HG03439 (cell line): ENCODE measurements at regions not wholly inside any gene's neighbourhood (a gene's known extent, or its start where the extent isn't known, plus 50 kb on each side); places are given as distances from the start of the nearest gene placed in this dataset.
"Not testable (repeated sequence)": the region's sequence is repeated elsewhere in the genome, so short reads cannot be mapped to it uniquely, and the experiment has no call there.

Source experiments
- ATAC-seq: cut with Tn5 transposase; IDR thresholded peaks from one replicate; pipeline ENCODE4 v1.9.1; 2021; ENCODE audit warnings: mild to moderate bottlenecking, moderate library complexity; ENCODE audit not compliant: unreplicated experiment

DNA sequence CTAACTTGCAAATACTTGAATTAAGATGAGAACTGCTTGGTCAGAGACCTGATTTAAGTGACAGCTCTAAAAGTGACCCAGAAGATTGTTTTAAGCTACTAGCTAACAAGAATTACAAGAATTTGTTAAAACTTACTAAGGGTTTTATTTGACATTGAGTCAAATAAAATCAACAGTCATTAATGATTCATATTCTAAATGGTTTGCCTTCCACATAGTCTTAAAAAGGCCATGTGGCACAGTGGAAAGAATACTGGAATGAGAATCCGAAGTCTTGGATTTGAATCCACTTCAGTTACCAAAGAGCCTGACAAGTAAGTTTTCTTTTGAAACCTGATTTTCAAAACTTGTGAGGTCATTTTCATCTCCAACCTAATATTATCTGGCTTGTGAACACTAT, 489.3 kb downstream of the ADCYAP1 start:
- no peak for ATAC-seq

DNA sequence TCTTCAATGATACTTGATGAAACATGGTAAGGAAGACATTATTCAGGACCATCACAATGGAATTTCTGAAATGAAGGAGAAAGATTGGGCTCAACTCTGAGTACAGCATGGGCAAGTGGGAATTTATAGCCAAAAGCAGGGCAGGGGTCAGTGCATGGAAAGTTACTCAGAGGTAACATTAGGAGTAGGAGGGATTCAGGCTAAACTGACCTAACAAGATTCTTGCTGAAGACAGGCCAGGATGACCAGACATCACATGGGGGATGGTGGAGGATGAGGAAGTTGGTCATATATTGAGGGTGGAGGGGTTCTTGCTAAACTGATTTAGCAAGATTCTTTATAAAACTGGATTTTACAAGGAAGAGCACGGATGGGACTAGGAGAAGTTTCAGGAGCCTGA, 489.8 kb downstream of the ADCYAP1 start:
- ATAC-seq: no peak

DNA sequence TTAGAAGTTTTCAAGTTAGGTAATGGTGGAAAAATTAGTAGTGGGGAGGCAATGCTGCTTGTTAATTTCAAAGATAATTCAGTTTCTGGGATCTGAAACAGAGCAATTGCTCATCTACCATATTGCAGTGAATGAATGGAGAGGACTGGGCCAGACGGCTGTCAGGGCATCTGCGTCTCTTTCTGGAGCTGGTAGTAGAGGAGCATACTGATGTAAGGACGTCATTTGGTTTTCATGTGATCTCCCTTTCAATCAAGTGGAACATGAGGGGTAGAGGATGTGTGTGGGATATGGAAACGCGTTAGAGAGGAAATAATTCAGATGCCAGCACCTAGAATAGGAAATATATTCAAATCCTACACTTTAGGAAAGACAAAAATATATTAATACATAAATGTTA, 490.3 kb downstream of the ADCYAP1 start:
- no peak for ATAC-seq

DNA sequence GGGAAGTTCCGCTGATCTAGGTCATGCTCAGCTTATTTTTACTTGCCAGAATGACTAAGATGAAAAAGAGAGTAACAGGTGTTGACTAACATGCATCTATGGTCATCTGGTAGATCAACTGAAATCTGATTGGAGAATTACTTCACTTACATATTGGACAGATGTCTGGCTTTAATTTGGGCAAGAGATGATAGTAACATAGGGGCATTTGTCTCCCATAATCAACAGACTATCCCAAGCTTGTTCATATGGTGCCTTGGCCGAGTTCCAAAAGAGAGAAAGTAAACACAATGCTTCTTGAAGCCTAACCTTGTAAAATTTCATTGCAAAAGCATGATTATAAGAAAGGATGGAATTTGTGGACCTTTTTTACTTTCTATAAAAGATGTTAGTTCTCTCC, 503.7 kb downstream of the ADCYAP1 start:
- ATAC-seq: no peak

DNA sequence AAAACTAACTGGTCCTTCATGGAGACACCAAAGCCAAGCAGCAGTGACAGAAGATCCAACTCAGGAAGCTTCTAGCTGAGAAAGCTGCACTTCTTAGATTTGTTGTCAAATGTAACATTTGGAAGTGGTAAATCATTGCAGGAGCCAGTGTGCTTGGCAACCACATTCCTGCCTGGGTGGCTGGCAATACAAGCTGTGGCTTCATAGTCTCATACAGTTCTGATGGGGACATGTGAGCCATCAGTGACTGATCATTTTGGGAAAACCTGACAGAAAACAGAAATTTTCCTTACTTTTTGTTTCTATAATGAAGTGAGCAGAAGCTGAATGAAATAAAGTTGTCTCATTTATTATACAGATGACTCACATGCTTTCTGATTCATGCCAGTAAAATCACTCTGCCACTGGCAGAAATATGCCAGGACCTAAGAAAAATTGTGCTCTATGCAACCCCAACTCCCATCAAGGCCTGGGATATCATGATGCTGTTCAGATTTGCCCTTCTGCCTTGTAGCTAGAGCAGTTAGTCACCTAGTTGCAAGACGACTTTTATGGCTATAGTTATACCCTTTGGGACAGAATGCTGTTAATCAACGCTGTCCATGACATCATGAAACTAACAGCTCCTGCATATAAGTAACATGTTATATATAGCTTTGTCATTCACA, 508.1 kb downstream of the ADCYAP1 start:
- ATAC-seq: no peak

DNA sequence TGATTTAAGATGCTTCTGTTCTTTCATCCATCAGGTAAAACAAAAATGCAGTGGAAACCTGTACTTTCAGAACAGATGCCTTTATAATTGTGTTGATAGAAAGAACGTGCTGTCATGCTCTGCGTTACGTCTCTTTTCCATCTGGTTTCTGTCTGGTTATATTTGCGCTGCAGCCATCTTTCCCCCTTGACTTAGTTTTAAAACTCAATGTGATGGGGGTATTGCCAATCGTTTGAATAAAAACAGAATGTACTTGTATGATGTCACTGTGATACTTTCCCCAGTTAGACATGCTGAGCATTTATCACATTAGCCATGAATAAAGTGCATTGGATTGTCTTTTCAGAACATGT, 508.6 kb downstream of the ADCYAP1 start:
- no peak for ATAC-seq

DNA sequence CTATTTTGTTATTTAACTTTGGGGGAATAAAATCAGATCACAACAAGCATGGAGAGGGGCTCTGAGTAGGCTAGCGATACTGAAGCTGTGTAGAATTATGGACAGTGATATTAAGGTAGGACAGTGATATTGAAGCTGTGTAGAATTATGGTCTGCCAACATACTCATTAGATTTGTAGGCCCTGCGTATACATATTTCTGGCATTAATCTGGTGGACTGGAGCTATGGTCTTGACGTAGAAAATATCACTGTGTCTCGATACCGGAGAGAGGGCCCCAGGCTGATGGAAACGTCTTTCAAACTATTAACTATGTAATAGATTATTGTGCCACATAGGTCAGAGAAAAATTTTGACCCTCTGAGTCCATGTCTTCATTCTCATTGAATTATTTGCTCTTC, 511.4 kb downstream of the ADCYAP1 start:
- ATAC-seq: no peak

DNA sequence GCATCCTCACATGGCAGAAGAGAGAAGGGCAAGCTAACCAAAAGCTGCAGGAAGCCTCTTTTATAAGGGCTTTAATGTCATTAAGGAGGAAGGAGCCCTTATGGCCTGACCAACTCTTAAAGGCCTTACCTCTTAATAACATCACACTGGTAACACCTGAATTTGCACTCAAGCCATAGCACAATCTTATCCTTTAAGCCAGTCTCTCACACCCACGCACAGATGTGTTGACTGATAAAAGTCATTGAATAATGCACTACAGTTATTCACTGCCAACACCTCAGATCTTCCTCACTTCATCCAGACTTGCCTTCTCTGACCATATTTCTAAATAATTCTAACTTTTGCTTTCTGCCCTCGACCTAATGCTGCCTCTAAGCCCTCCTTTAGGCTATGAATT, 516.8 kb downstream of the ADCYAP1 start:
- ATAC-seq: no peak

DNA sequence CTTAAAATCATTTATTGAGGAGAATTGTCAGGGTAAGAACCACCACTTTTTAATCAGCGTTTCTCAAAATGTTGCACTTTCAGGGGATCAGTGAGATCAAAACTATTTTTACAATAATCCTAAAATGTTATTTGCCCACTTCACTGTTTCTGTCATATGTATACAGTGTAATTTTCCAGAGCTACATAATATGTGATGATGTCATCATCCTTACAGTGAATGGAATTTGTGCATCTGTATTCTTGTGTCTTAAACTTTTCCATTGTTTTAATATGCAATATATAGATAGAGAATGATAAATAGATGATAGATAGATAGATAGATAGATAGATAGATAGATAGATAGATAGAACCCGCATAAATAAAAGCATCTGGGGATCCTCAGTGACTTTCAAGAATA, 518.0 kb downstream of the ADCYAP1 start:
- no peak for ATAC-seq

DNA sequence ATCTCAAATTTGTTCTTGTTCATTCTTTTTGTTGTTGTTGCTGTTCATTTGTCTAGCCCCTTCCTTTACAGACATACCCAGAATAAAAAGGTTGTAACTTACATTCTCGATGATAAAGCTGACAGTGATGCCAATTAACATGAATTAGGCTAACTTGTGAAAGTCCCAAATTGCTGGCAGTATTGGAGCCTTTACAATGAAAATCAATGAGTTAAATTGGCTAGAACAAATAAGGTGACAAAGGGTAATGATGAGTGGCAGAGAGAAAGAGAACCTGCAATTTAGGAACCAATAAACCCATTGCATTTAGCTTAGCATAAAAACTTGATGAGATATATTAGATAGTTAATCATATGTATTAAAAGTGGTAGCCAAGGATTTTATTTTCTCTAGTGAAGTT, 521.0 kb downstream of the ADCYAP1 start:
- no peak for ATAC-seq

DNA sequence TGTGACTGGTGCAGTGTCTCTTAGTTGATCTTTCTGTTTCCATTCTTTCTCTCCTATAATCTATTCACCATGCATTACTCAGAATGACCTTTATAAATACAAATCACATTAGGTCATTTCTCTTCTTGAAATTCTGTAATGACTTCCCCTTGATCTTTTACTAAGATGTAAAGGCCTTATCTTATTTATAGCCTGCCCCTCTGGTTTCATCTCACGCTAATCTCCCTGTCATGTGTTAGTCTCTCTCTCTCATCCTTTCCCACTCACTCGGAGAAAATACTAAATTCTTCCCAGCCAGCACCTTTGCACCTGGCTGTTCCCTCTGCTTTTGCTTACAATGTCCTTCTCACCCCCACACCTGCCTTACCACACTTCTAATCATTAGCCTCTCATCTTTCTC, 530.8 kb downstream of the ADCYAP1 start:
- no peak for ATAC-seq

DNA sequence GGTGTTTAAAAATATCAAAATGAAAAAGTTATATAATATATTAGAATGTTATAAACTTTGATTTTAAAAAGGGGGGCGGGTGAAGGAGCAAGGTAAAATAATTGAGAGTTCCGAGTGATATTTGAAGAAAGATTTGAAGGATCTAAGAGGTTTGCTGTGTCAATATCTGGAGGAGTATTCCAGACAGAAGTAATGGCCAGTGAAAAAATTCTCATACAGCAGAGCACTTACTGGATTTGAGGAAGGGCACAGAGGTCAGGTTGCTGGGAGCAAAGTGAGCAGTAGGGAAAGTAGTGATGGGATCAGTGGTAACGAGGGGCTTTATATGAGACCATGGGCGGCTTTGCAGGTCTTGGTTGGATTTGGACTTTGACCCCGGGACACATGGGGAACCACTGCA, 531.5 kb downstream of the ADCYAP1 start:
- no peak for ATAC-seq

DNA sequence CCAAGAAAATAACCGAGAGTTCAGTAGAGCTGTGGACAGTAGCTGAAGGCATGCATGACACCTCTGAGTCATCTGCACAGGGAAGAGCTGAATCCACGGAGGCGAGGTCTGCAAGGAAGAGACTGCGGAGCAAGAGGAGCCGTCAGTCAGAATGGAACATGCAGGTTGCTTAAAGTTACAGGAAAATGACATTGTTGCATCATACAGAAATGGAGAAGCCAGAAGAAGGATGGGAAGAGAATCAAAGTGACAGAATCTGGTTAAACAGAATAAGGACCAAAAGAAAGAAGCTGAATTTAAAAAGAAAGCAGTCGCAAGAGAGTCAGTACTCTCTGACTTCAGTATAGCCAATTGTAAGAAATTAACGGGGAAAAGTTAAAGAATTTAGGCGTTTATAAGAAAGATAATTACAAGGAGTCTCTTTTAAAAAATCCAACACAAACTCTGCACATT, 533.8 kb downstream of the ADCYAP1 start:
- no peak for ATAC-seq

DNA sequence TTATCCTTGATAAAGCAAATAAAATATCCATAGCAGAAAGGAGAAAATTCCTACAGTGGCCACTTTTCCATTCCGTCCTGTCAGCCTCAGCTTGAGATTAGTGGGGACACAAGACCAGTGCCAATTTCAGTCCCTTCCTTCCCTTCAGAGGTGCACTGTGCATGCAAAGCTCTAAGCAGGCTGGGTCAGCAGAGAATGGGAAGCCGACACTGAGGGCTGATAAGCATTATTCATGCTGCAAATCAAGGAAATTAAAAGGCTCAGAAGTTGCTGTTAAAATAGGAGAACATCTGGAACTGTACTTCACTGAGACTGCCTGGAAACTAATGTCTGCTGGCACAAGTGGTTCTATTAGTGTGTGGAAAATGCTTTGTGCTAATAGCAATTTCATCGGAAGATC, 534.3 kb downstream of the ADCYAP1 start:
- ATAC-seq: no peak

DNA sequence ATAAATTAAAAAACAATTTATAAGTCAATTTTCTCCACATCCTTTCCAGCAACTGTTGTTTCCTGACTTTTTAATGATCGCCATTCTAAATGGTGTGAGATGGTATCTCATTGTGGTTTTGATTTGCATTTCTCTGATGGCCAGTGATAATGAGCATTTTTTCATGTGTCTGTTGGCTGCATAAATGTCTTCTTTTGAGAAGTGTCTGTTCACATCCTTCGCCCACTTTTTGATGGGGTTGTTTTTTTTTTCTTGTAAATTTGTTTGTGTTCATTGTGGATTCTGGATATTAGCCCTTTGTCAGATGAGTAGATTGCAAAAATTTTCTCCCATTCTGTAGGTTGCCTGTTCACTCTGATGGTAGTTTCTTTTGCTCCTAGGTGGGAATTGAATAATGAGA, 539.4 kb downstream of the ADCYAP1 start:
- ATAC-seq: not testable (repeated sequence)

DNA sequence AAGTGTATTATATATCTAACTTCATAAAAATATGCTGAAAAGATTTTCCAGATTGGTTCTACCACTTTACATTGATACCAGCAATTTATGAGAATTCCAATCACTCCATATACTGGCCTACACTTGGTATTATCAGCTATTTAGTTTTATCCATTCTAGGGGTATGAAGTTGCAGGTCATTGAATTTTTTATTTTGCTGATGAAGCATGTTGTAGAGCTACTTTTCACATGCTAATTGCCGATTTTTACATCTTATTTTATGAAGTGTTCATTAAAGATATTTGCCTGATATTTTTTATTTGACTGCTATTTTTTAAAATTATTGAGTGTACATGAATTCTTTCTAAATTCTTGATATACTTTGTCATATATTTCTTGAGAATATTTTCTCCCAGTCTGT, 542.1 kb downstream of the ADCYAP1 start:
- no peak for ATAC-seq

DNA sequence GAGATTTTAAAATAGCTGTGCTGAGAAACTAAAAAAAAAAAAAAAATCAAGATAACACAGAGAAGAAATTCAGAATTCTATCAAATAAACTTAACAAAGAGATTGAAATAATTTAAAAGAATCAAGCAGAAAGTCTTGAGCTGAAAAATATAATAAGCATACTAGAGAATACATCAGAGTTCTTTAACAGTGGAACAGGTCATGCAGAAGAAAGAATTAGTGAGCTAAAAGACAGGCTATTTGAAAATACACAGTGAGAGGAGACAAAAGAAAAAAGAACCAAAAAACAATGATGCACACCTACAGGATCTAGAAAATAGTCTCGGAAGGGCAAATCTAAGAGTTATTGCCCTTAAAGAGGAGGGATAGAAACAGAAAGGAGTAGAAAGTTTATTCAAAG, 548.1 kb downstream of the ADCYAP1 start:
- no peak for ATAC-seq

DNA sequence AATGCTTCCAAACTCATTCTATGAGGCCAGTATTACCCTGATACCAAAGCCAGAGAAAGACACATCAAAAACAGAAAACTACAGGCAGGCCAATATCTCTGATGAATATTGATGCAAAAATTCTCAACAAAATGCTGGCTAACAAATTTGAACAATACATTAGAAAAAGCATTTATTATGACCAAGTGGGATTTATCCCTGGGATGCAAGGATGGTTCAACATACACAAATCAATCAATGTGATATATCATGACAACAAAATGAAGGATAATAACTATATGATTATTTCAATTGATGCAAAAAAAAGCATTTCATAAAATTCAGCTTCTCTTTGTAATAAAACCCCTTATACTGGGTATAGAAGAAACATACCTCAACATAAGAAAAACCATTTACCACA, 550.9 kb downstream of the ADCYAP1 start:
- no peak for ATAC-seq

DNA sequence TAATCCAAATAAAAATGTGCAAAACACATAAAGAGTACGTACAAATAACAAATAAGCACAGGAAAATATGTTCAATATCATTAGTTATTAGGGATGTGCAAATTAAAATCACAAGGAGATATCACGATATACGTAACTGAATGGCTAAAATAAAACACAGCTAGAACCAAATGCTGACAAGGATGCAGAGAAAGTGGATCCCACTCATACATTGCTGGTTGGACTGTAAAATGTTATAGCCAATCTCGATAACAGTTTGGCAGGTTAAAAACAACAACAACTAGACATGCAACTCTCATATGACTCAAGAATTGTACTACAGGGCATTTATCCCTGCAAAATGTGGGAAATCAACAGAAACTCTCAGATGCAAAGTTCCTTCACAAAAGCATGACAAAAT, 553.9 kb downstream of the ADCYAP1 start:
- ATAC-seq: no peak

DNA sequence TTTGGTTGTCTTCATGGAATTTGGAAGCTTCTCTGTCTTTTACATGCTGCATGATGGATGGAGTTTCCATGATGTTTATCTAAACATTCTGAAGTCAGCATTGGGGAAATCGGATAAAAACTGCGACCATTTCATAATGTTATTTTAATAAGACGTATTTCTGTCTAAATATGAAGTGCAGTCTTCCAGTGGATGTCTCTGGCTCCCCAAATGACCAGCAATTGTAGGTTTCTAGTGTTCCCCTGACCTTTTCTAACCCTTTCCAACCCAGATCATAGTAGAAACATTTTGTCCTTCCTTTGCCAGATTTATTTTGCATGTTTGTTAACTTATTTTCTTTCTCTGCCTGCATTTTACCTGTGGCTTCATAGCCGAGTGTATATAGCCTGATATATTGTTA, 559.3 kb downstream of the ADCYAP1 start:
- no peak for ATAC-seq

DNA sequence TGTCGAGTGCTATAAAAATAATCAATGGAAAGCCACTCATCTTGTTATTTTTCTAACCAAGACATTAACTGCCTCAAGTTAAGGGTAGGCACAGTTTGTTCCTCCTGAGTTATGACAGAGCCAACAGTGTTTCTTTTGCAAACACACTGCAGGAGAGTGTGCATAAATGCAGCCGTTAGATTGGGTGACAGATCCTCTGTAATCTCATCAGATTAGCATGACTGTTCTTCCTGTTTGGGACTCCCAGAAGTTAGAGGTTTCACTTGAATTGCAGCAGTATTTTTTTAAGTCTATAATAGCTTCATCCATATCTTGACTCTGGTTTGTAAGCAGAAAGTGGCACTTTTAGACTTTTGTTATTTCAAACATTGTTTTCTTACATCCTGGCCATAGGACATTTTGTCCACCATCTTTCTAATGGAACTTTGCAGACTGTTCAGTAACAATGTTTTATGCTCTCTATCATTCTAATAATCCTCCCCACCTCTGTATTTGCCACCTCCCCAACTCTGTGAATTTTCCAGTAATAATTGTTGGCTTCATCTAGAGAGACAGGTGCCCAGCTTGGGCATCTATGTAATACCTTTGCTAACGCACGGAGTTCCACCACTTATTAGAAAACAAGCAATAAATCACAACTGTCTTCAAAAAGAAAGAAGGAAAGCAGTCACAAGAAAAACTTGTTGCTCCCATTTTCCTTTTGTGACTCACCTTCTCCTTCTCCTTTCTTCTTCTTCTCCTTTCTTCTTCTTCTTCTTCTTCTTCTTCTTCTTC, 560.0 kb downstream of the ADCYAP1 start:
- ATAC-seq: no peak

DNA sequence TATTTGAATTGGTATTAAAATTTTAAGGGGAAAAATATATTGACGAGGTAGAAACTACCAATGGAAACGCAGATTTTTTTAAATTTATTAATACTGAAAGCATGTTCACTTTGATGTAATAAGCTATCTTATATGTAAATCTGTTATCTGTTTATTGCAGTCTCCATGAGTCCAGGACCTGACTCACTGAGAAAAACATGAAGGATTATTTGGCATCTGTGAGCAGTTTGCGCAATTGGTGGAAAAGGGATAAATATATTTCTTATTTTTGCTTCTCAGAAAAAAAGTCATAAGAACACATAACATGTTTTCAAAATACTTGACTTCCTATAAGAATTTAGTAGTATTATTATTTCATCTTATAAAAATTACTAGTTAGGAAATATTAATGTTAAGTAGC, 561.4 kb downstream of the ADCYAP1 start:
- no peak for ATAC-seq

DNA sequence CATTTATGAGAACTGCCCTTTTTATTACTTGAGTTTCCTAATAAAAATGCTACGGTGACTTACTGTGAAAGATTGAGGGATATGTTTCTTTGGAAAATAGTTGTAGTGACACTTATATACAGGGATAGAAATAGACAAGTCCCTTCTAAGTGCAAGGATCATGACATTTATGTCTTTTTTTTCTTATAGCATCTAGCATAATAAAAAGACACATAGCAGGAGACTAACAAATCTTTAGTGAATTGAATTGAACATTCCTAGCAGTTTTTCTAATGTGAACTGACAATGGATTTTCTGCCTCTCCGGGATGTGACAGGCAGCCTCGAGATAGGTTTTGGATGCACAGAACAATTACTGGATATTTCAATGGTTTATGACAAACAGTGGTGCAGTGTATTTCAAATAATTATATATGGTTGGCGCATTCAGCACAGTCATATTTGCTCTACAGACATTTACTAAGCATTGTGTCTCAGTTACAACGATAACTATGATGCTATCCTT, 562.8 kb downstream of the ADCYAP1 start:
- no peak for ATAC-seq
